ENCODE measurements at regions not wholly inside any gene's neighbourhood (a gene's known extent, or its start where the extent isn't known, plus 50 kb on each side); places are given as distances from the start of the nearest gene placed in this dataset.

- no peak for DNase-seq
These were observed 406.0 kb downstream of the SIPA1L2 start for GRCh38 chr1:232223887-232224286.

GRCh38 chr1:232223183-232223708, 406.7 kb downstream of the SIPA1L2 start:
- DNase-seq: no peak

- no peak for DNase-seq
These were observed 407.3 kb downstream of the SIPA1L2 start for GRCh38 chr1:232222614-232223013.

- no peak for DNase-seq
These were observed 408.0 kb downstream of the SIPA1L2 start for GRCh38 chr1:232221802-232222499.

- no peak for DNase-seq
These were observed 410.7 kb downstream of the SIPA1L2 start for GRCh38 chr1:232218955-232219865.

- no peak for DNase-seq
These were observed 416.0 kb downstream of the SIPA1L2 start for GRCh38 chr1:232213928-232214327.

GRCh38 chr1:232212253-232212652, 417.7 kb downstream of the SIPA1L2 start:
- DNase-seq: no peak

GRCh38 chr1:232211149-232211548, 418.8 kb downstream of the SIPA1L2 start:
- DNase-seq: no peak

GRCh38 chr1:232209357-232209756, 420.6 kb downstream of the SIPA1L2 start:
- DNase-seq: no peak

- DNase-seq: no peak
These were observed 422.7 kb downstream of the SIPA1L2 start for GRCh38 chr1:232207073-232207866.

- no peak for DNase-seq
These were observed 425.7 kb downstream of the SIPA1L2 start for GRCh38 chr1:232204269-232204668.

GRCh38 chr1:232201024-232201423, 428.9 kb downstream of the SIPA1L2 start:
- DNase-seq: no peak

GRCh38 chr1:232196042-232196441, 433.9 kb downstream of the SIPA1L2 start:
- DNase-seq: no peak

- DNase-seq: no peak
These were observed 435.5 kb downstream of the SIPA1L2 start for GRCh38 chr1:232194424-232194823.

- no peak for DNase-seq
These were observed 436.5 kb downstream of the SIPA1L2 start for GRCh38 chr1:232193451-232193783.

- DNase-seq: no peak
These were observed 437.0 kb downstream of the SIPA1L2 start for GRCh38 chr1:232192781-232193450.

- no peak for DNase-seq
These were observed 438.4 kb downstream of the SIPA1L2 start for GRCh38 chr1:232191560-232191959.

- no peak for DNase-seq
These were observed 441.6 kb downstream of the SIPA1L2 start for GRCh38 chr1:232188318-232188717.

- DNase-seq: no peak
These were observed 443.0 kb downstream of the SIPA1L2 start for GRCh38 chr1:232186931-232187330.

GRCh38 chr1:232184561-232185530, 445.1 kb downstream of the SIPA1L2 start:
- no peak for DNase-seq

- DNase-seq: no peak
These were observed 446.1 kb downstream of the SIPA1L2 start for GRCh38 chr1:232183802-232184201.
